ELR (cell line): ENCODE measurements at regions not wholly inside any gene's neighbourhood (a gene's known extent, or its start where the extent isn't known, plus 50 kb on each side); places are given as distances from the start of the nearest gene placed in this dataset.
"Not testable (repeated sequence)": the region's sequence is repeated elsewhere in the genome, so short reads cannot be mapped to it uniquely, and the experiment has no call there.

Experiments used
- DNase-seq: peaks from one replicate; pipeline ENCODE4 v3.0.0-alpha.2; 2015; ENCODE audit warnings: low read depth

- peak; percentile 6 for DNase-seq
Observed at GRCh38 chr12:87566918-87567317, 462.3 kb downstream of the C12orf50 start.

DNA sequence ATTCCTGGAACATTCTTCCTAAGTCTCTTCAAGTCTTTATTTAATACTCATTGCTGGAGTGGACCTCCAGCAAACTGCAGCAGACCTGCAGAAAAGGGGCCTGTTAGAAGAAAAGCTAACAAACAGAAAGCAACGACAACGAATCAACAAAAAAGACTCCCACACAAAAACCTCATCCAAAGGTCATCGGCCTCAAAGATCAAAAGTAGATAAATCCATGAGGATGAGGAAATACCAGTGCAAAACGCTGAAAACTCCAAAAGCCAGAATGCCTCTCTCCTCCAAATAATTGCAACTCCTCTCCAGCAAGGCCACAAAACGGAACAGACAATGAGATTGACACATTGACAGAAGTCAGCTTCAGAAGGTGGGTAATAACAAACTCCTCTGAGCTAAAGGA, 472.2 kb downstream of the C12orf50 start:
- no peak for DNase-seq

DNA sequence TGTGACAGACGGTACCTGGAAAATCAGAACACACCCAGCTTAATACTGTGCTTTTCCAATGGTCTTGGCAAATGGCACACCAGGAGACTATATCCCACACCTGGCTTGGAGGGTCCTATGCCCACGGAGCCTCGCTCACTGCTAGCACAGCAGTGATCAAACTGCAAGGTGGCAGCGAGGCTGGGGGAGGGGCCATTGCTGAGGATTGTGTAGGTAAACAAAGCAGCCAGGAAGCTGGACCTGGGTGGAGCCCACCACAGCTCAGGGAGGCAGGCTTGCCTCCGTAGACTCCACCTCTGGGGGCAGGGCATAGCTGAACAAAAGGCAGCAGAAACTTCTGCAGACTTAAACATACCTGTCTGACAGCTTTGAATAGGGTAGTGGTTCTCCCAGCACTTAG, 498.0 kb downstream of the C12orf50 start:
- DNase-seq = not testable (repeated sequence)

DNA sequence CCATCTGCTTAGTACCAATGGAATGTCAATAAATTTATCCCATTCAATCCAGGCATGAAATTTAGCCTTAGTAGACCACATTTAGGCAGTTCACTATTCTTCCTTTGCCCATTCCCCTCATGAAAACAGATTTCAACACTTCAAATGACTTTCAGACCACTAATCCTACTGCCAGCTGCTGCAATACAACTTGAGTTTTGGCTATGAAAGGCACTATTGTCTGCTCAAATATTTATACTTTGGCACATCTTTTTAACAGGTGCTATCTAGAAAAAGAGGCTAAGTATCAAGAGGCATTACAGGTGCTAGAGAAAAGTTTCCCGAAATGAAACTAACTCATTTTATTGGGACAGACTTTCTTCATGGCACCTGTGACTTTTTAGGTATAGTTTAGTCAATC, 499.8 kb downstream of the C12orf50 start:
- no peak for DNase-seq

- DNase-seq = no peak
Observed at GRCh38 chr12:87520968-87521367, 508.2 kb downstream of the C12orf50 start.

GRCh38 chr12:87518481-87518880, 510.7 kb downstream of the C12orf50 start:
- peak; percentile 8 for DNase-seq

GRCh38 chr12:87518036-87518435, 511.2 kb downstream of the C12orf50 start:
- no peak for DNase-seq

DNA sequence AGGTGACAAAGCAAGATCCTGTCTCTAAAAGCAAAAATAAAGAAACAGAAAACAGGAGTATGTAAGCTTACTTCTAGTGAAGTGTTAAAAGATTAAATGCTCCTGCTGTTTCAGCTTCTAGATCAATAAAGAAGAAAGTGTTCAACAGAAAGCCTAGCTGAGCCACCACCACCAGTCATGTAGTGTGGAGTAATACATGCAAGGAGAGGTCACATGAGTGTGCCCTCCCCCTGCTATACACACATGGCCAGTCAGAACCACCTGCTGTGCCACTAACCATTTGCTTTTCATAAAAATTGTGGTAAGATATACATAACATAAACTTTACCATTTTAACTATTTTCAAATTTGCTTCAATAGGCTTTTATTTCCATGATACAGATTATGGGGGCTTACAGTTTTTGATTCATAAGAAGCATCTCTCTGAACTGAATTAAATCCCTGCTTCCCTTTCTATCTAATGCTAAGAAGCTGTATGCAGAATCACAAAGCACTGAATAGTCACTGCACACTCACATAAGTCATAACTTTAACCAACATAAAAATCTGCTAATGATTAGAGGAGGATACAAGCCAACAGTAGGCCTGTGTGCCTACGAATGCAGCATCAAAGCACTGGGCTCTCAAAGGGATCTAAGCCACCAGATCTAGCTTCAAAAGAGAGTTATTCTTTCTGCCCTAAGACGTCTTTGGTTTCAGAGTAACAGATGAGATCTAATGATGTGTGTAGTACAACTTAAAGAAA, 515.5 kb downstream of the C12orf50 start:
- DNase-seq = no peak

DNA sequence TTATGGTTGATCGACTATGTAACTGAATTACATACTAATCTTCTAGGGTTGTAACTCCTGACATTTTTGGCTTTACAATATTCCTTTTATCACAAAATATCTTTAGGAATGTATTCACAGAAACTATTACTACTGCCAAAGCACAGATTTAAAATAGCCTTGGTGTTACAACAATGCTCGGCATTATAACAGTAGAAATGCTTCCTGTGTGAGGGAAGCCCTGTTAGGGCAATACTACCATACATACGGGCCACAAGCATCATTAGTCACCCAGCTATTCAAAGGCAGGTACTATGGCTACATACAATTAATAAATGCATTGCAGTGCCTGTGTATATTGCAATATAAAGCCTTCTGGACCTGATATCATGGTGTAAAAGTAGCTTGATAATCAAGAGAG, 517.8 kb downstream of the C12orf50 start:
- no peak for DNase-seq

DNA sequence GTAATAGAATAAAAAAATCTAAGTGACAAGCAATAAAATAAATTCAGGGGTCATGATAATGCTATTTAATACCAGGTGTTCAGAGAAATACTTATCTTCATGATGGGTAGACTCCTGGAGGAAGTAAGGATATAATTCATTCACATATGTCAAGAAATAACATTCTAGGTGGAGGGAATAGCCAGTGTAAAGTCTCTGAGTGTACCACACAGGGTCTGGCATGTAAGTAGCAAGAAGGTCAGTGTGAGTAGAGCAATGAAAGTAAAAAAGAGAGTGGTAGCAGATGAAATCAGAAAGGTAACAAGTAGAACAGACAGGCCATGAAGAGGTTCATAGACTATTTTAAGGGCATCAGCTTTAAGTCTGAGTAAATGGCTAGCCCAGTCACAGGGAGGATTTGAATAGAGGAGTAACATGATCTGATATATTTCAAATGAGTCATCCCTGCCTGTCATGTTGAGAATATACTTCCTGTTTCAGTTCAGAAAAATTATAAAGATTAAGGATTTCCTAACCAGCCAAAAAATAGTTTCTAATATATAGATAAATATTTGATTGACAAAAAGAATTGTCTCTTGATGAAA, 519.9 kb downstream of the C12orf50 start:
- peak; percentile 80 for DNase-seq

DNA sequence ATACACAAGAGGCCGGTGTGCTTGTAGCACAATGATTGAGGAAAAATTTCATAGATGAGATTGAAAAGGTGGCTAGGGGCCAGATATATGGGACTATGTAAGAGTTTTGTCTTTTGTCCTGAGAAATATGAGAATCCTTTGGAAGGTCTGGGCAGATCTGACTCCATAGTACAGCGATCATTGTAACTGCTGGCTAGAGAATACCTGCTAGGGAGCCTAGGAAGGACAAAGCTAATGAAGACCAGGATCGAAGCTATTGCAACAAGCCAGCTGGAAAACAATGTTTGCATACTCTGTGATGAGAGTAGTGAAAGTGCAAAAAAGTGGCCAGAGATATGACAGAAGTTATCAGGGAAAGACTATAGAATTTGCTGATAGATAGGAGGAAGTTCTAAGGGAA, 537.6 kb downstream of the C12orf50 start:
- DNase-seq = no peak

DNA sequence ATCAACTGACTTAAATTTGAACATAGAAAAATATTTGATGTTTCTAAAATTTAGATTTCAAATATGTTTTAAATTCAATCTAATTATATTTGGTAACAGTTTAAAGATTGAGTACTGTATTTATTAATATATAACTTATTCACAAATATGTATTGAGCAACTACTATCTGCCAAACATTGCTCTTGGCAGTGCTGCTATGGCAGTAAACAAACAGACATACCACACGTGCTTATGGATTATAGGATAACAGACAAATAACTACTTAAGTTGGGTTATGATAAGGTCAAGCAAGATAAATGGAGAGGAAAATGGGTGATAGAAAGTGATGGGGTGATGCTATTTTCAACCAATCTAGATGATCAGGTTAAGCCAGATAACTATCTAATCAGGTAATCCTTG, 538.1 kb downstream of the C12orf50 start:
- no peak for DNase-seq

DNA sequence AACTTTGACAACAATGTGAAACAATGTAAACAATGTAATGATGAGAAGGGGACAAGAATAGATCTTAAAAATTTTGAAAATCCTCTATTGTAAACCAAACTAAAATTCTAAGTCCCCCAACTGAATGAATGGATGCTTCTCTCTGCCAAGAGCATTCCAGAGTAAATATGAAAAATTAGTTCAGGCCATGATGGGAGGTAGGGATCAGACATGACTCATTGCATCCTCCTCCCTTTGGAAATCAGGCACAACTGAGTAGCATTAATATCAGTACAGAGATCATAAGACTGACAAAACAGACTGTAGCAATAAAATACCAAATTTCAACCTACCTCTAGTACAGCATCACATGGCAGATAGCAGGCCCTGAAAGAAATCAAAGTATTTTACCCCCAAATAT, 559.9 kb downstream of the C12orf50 start:
- peak; percentile 2 for DNase-seq

DNA sequence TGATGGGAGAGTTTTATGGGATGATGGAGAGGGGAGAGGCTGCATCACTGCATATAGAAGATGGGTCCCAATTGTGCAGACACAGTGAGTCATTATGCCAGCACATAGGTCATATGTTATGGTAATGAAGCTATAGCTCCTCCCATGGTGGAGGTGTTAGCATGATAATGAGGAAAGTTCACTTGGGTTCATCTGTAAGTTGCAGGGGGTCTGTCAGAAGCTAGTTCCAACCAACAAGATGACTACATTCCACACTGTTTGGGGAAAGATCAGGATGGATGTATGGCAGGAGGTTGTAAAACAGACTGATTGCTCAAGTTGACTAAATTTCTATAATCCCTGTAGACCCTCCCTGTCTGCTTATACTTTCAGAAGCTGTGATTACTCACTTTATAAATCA, 561.3 kb downstream of the C12orf50 start:
- no peak for DNase-seq

GRCh38 chr12:87464565-87464964, 564.6 kb downstream of the C12orf50 start:
- no peak for DNase-seq

DNA sequence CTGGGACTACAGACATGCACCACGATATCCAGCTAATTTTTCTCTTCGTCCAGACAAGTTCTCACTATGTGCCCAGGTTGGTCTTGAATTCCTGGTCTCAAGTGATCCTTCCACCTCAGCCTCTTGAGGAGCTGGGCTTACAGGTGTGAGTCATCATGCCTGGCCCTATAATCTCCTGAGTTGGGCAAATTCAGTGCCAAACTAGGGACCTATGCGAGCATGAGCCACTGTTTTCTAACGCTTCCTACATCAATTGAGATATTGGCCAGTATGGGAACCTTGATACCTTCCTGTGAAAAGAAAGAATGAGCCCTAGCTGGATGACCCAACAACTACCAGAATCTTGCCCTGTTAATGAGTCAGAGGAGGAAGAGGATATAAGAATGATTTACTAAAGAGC, 585.2 kb downstream of the C12orf50 start:
- peak; percentile 4 for DNase-seq

- DNase-seq = no peak
Observed at GRCh38 chr12:87441511-87441910, 587.7 kb downstream of the C12orf50 start.

GRCh38 chr12:87439990-87440827, 589.0 kb downstream of the C12orf50 start:
- peak; percentile 88 for DNase-seq

- DNase-seq = no peak
Observed at GRCh38 chr12:87430444-87430843, 598.8 kb downstream of the C12orf50 start.

DNA sequence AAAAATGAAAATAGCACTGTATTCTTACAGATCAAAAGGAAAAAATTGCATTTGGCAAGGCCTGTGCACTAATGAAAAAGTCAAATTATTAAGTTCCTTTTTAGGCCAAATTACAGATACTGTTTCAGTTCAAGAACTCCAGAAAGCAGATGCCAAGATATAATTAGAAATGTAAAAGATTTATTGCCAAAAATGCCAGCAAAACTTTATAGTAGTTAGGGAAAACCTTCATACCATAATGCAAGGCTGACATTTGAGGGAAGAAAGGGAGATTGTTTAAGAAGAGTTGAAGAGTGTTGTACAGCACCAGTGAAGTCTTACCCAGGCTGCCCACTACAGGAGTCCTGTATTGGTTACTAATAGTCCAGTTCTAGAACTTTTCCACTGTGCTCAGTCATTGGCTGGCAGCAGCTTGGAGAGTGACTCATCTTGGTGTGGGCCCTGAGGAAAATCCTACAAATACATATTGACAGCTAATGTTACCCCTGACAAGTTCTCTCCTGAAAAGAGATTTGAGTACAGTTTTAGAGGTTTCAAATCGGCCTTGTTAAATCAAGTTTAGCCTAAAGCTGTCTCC, 600.4 kb downstream of the C12orf50 start:
- DNase-seq = peak; percentile 12

DNA sequence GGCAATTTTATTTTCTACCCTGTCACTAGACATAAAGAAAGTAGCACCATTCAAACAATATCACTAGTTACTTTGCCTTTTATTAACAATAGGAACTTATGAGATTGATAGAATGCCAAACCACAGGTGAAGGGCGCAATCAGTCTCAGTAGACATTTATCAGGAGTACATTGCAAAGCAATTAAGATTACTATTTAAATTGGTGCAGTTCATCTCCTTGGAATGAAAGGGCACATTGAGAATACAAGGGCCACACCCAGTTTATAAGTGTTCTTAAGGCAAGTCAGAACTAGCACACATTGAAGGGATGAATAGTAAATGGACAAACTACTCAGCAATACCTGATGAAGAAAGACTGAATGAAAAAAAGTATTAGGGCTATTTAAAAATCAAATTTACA, 601.4 kb downstream of the C12orf50 start:
- DNase-seq = no peak

- peak; percentile 33 for DNase-seq
Observed at GRCh38 chr12:87425942-87426554, 603.2 kb downstream of the C12orf50 start.
